D341Med (cell line): ENCODE measurements at regions not wholly inside any gene's neighbourhood (a gene's known extent, or its start where the extent isn't known, plus 50 kb on each side); places are given as distances from the start of the nearest gene placed in this dataset.
"Not testable (repeated sequence)": the region's sequence is repeated elsewhere in the genome, so short reads cannot be mapped to it uniquely, and the experiment has no call there.

Experiments
- DNase-seq: peaks from one replicate; pipeline ENCODE4 v3.0.0; 2012; ENCODE audit warnings: low spot score

DNA sequence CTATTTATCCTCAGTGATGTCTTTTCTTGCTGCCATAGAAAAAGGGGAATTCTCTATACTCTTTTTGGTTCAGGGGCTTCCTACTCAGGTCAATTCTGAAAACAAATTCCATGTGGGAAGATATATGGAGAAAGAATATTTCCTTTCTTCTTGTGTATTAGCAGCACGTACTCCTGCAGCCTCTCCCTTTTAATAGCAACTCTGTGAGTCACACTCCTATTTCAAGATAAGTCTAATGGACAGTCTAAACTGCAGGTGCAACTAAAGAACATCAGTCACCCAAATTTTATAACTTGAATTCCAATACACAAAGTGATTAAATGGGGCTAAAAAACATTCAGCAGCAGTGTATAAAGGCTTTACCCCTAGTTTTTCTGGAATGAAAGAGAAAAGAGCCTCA is 942.2 kb downstream of the CNTNAP5 start:
- no peak for DNase-seq

DNA sequence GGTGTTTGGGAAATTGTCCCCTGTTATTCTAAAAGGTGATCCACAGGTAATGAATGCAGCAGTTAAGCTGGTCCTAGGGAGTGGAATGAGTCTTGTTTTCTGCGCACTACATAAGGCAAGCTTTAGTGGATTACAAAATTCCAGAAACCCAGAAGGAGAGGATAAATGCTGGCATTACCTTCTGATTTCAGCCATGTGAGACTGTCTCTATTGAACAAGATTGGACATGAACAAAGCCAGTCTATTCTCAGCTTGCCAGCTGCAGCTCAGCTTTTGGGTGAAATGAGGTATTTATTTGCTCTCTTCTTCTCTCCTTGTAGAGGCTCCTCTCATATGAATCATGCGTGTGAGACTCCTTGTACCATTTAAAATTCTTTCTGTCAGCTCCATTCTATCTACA is 944.9 kb downstream of the CNTNAP5 start:
- no peak for DNase-seq

DNA sequence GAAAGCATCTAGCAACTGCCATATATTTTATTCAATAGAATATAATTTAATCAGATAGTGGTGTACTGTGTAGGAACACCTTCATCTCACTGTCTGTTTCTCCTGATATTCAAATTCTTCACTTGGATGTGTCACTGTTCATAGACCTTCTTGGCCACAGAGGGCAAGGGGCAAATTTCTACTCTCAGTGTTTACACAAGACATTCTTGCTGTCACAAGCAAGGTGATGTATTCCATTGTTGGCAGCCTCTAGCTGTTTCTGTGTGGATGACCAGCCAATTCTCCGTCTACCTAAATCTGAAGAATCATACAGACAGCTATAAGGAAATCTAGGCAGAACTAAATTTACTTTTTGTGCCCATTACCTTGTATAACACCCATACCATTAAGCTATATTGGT is 948.3 kb downstream of the CNTNAP5 start:
- DNase-seq, result no peak

- no peak for DNase-seq
These were observed 950.1 kb downstream of the CNTNAP5 start for GRCh38 chr2:124975224-124975623.

GRCh38 chr2:124975648-124976047 is 950.6 kb downstream of the CNTNAP5 start:
- DNase-seq, result no peak

DNA sequence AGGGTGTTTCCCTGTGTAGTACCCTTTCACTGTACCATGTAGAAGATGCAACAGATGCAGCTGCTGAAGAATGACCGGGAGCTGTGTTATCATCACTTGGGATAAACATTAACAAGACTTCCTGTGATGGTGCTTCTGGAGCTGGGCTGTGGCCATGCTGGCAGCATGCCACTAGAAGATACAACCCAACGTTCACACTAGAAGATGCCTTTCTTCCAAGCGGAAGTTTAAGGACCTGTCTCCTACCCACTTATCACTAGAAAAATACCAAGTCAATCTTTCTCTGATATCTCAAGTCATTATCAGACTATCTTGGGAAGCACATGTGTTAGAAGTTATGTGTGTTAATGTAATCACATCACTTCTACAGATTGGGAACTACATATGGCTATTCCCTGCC is 953.5 kb downstream of the CNTNAP5 start:
- DNase-seq, result no peak

- DNase-seq, result no peak
These were observed 958.5 kb downstream of the CNTNAP5 start for GRCh38 chr2:124983595-124983994.

GRCh38 chr2:124985270-124985669 is 960.2 kb downstream of the CNTNAP5 start:
- no peak for DNase-seq

GRCh38 chr2:124986136-124986535 is 961.0 kb downstream of the CNTNAP5 start:
- no peak for DNase-seq

GRCh38 chr2:124986870-124987269 is 961.8 kb downstream of the CNTNAP5 start:
- DNase-seq, result not testable (repeated sequence)

- not testable (repeated sequence) for DNase-seq
These were observed 962.3 kb downstream of the CNTNAP5 start for GRCh38 chr2:124987436-124987835.

GRCh38 chr2:124988111-124988510 is 963.0 kb downstream of the CNTNAP5 start:
- DNase-seq, result no peak

GRCh38 chr2:124988794-124989193 is 963.7 kb downstream of the CNTNAP5 start:
- no peak for DNase-seq

GRCh38 chr2:124993809-124994208 is 968.7 kb downstream of the CNTNAP5 start:
- DNase-seq, result no peak

- DNase-seq, result no peak
These were observed 970.3 kb downstream of the CNTNAP5 start for GRCh38 chr2:124995185-124995912.

- no peak for DNase-seq
These were observed 971.3 kb downstream of the CNTNAP5 start for GRCh38 chr2:124996406-124996805.

GRCh38 chr2:124999906-125000305 is 974.8 kb downstream of the CNTNAP5 start:
- no peak for DNase-seq

DNA sequence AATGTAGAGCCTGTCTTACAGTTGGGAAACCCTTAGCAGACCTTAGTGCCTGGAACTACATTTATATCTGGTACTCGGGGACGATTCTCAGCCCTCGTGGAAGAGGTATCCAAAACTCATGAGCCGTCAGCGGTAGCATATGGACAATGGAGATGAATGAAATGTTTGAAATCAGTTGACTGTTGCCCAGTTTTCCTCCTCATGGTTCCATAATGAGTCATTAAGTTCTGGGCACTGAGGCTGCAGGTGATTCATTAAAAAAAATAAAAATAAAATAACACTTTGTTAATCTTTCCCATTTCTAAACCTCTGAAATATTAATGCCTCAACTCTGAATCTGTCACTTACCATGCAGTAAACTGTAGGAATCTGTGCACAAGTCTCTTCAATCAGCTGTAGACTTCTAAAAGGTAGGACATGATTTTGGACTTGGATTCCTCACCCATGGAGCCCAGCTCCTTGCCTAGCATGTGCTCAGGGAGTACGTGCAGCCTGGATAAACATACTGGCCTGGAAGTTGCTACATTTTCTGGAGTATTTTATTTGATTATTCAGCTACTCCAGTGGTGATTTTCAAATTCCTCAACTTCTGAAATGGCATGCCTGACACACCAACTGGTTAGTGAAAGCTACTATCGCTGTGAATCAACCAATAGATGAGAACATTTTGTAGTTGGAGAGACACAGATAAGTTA is 979.2 kb downstream of the CNTNAP5 start:
- no peak for DNase-seq

DNA sequence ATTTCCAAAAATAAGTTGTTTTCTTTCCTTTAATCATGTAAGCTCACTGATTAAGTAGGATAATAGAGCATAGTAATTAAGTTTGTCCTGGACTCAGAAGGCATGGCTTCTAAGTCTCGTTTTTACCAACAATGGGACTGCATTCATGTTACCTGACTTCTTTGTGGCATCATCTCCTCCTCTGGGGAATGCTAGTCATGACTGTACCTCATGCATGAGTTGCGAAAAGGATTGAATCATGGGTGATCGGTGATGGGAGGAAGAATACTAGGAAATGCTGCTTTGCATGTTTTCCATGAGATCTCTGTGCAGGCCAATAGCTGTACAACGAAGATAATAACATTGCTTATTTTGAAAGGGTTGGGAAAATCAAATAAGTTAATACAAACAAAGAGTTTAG is 981.6 kb downstream of the CNTNAP5 start:
- no peak for DNase-seq

GRCh38 chr2:125028721-125029120 is 1003.6 kb downstream of the CNTNAP5 start:
- not testable (repeated sequence) for DNase-seq

DNA sequence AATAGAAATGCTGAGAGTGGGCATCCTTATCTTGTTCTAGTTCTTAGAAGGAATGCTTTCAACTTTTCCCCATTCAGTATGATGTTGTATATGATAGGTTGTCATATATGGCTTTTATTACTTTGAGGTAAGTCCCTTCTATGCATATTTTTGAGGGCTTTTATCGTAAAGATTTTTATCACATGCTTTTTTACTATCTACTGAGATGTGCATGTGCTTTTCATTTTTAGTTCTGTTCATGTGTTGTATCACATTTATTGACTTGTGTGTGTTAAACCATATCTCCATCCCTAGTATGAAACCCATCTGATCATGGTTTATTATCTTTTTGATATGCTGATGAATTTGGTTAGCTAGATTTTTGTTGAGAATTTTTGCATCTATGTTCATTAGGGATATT is 1008.8 kb downstream of the CNTNAP5 start:
- DNase-seq, result no peak

DNA sequence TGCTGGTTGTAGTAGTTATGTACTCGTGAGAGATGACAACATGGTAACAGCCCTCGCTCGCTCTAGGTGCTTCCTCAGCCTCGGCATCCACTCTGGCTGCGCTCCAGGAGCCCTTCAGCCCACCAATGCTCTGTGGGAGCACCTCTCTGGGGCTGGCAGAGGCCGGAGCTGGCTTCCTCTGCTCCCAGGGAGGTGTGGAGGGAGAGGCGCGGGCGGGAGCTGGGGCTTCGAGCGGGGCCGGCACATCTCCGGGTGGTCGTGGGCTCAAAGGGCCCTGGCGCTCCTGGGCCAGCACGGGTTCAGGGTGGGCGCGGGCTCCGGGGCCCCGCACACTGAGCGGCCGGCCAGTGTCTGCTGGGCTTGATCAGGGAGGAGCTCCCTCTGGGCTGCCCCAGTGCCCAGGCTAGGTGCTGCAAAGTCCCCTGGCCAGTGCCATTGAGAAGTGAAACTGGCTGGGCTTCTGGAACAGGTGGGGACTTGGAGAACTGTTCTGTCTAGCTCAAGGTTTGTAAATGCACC is 1012.1 kb downstream of the CNTNAP5 start:
- no peak for DNase-seq

DNA sequence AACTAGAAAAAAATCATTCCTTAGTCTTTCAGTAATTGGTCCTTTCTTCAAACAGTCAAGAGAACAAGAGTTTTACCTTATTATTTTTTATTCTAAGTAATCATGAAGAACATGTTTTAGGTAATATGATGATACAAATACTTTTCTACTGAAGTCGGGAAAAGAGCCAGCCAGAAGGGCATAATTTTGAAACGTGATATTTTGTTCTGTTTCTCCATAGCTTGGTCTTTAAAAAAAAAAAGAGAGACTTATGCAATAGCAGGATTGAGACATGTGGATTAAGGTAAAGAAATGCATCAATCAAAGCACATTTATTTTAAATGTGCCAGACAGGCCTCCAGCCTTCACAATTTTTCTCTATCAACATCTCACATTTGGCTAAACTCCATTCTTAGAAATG is 1016.8 kb downstream of the CNTNAP5 start:
- no peak for DNase-seq

DNA sequence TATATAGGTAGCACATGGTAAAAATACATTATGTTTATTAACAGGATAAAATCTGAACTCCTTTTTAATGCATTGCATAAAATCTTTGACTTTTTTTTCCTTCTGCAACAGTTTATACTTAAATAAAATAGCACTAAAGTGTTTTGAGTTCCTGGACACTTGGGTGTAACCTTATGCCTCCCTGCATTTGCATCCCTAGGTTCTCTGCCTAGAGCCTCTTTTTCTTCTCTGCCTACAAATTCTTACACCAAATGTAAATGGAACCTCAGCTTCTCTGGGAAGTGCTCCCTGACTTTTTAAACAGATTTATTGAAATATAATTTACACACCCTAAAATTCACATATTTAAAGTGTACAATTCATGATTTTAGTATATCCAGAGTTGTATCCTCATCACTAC is 1017.6 kb downstream of the CNTNAP5 start:
- DNase-seq, result no peak
